HG03196 (cell line): ENCODE measurements at regions not wholly inside any gene's neighbourhood (a gene's known extent, or its start where the extent isn't known, plus 50 kb on each side); places are given as distances from the start of the nearest gene placed in this dataset.

ENCODE experiments used
- ATAC-seq: cut with Tn5 transposase; IDR thresholded peaks from one replicate; pipeline ENCODE4 v1.9.1; 2021; ENCODE audit not compliant: unreplicated experiment

- no peak for ATAC-seq
Observed at GRCh38 chr21:18191139-18191538, 53.5 kb upstream of the CHODL start.

- ATAC-seq, result no peak
Observed at GRCh38 chr21:18178509-18178908, 66.1 kb upstream of the CHODL start.

GRCh38 chr21:18174370-18174769, 70.3 kb upstream of the CHODL start:
- no peak for ATAC-seq

GRCh38 chr21:18170829-18171228, 73.8 kb upstream of the CHODL start:
- no peak for ATAC-seq

- no peak for ATAC-seq
Observed at GRCh38 chr21:18170221-18170620, 74.4 kb upstream of the CHODL start.

- ATAC-seq, result no peak
Observed at GRCh38 chr21:18168108-18168507, 76.5 kb upstream of the CHODL start.

- no peak for ATAC-seq
Observed at GRCh38 chr21:18164933-18165332, 79.7 kb upstream of the CHODL start.

GRCh38 chr21:18164483-18164882, 80.2 kb upstream of the CHODL start:
- no peak for ATAC-seq

GRCh38 chr21:18163956-18164355, 80.7 kb upstream of the CHODL start:
- no peak for ATAC-seq

GRCh38 chr21:18161841-18162240, 82.8 kb upstream of the CHODL start:
- no peak for ATAC-seq

GRCh38 chr21:18157406-18157805, 87.2 kb upstream of the CHODL start:
- no peak for ATAC-seq

GRCh38 chr21:18155508-18156193, 89.0 kb upstream of the CHODL start:
- no peak for ATAC-seq

GRCh38 chr21:18153063-18153462, 91.6 kb upstream of the CHODL start:
- no peak for ATAC-seq

- no peak for ATAC-seq
Observed at GRCh38 chr21:18152371-18152770, 92.3 kb upstream of the CHODL start.

- no peak for ATAC-seq
Observed at GRCh38 chr21:18151046-18151445, 93.6 kb upstream of the CHODL start.

- ATAC-seq, result no peak
Observed at GRCh38 chr21:18148401-18148800, 96.2 kb upstream of the CHODL start.

GRCh38 chr21:18147678-18148077, 97.0 kb upstream of the CHODL start:
- ATAC-seq, result no peak

GRCh38 chr21:18146820-18147219, 97.8 kb upstream of the CHODL start:
- no peak for ATAC-seq

GRCh38 chr21:18144339-18144738, 100.3 kb upstream of the CHODL start:
- ATAC-seq, result no peak

- no peak for ATAC-seq
Observed at GRCh38 chr21:18142655-18143054, 102.0 kb upstream of the CHODL start.

- no peak for ATAC-seq
Observed at GRCh38 chr21:18138507-18138906, 106.1 kb upstream of the CHODL start.

GRCh38 chr21:18129526-18129925, 115.1 kb upstream of the CHODL start:
- no peak for ATAC-seq

GRCh38 chr21:18118566-18118965, 126.1 kb upstream of the CHODL start:
- ATAC-seq, result no peak
